ENCODE measurements at regions not wholly inside any gene's neighbourhood (a gene's known extent, or its start where the extent isn't known, plus 50 kb on each side); places are given as distances from the start of the nearest gene placed in this dataset.
A peak's percentile ranks its signal among the peaks of the same experiment; 100 is the strongest.

DNA sequence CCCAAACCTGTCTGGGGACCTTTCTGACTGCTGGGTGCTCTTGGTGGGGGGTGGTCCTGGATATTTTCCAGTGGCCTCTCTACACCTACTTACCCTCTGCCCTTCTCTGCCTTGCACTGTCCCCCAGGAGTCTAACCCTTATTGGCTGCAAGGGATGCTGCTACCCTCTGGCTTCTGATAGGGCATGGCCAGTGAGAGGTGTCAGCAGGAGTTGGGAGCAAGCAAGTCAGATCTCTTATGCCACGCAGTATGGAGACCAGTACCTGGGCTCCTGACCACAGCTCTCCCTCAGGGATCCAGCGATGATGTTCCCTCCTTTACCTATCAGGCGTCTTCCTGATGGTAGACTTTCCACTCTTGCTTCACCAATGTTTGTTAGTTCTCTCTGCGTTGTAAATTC lies 373.7 kb downstream of the SOCS6 start:
- Histone ChIP-seq H3K27me3 (ENCODE audit: insufficient read depth, low read length, poor library complexity) (no peaks in the 10 kb centered on the region), H3K4me1 (ENCODE audit: insufficient read depth, low read length) (peaks cover 20% of the 10 kb centered on the region), H3K36me3 (ENCODE audit: insufficient read depth, low read length) (no peaks in the 10 kb centered on the region), H4K20me1 (ENCODE audit: insufficient read depth, low read length) (no peaks in the 10 kb centered on the region), H3K79me2 (ENCODE audit: insufficient read depth, low read length) (no peaks in the 10 kb centered on the region), H3K27ac (ENCODE audit: low read length) (peak overlapping the region; percentile 57), H3K4me2 (ENCODE audit: insufficient read depth, low read length) (no peak overlapping the region), H2AFZ (ENCODE audit: low read depth, low read length) (no peak overlapping the region), H3K4me3 (ENCODE audit: low read depth in 1 of 2, low read length in 2 of 2) (no peak overlapping the region), H3K9ac (ENCODE audit: low read depth, low read length) (no peak overlapping the region), H3K9me3 (ENCODE audit: insufficient read depth, low read length, severe bottlenecking) (no peaks in the 10 kb centered on the region)
- TF ChIP-seq EZH2 (IDR thresholded peaks at IDR 0.05; ENCODE audit: borderline replicate concordance, low read depth, low read length, severe bottlenecking), result no peak
- TF ChIP-seq, protein P1, sequence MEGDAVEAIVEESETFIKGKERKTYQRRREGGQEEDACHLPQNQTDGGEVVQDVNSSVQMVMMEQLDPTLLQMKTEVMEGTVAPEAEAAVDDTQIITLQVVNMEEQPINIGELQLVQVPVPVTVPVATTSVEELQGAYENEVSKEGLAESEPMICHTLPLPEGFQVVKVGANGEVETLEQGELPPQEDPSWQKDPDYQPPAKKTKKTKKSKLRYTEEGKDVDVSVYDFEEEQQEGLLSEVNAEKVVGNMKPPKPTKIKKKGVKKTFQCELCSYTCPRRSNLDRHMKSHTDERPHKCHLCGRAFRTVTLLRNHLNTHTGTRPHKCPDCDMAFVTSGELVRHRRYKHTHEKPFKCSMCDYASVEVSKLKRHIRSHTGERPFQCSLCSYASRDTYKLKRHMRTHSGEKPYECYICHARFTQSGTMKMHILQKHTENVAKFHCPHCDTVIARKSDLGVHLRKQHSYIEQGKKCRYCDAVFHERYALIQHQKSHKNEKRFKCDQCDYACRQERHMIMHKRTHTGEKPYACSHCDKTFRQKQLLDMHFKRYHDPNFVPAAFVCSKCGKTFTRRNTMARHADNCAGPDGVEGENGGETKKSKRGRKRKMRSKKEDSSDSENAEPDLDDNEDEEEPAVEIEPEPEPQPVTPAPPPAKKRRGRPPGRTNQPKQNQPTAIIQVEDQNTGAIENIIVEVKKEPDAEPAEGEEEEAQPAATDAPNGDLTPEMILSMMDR (IDR thresholded peaks at IDR 0.05; ENCODE audit: borderline replicate concordance, extremely low read depth, low read length, poor library complexity, severe bottlenecking), result no peak
- no peak for DNase-seq
- ATAC-seq (ENCODE audit: insufficient read depth, low read depth), result 0 out of 3 replicates have a peak, but pooled peaks have one; percentile 8

- no peaks in the 10 kb centered on the region for H3K36me3 ChIP-seq (ENCODE audit: insufficient read depth, low read length)
- H3K27me3 ChIP-seq (ENCODE audit: insufficient read depth, low read length, poor library complexity), result no peaks in the 10 kb centered on the region
- no peak overlapping the region for H3K4me3 ChIP-seq (ENCODE audit: low read depth in 1 of 2, low read length in 2 of 2)
- DNase-seq, result peak; percentile 59
- H3K4me2 ChIP-seq (ENCODE audit: insufficient read depth, low read length), result no peak overlapping the region
- no peak overlapping the region for H2AFZ ChIP-seq (ENCODE audit: low read depth, low read length)
- H3K4me1 ChIP-seq (ENCODE audit: insufficient read depth, low read length), result peaks cover 20% of the 10 kb centered on the region
- no peak for TF ChIP-seq EZH2 (IDR thresholded peaks at IDR 0.05; ENCODE audit: borderline replicate concordance, low read depth, low read length, severe bottlenecking)
- ATAC-seq (ENCODE audit: insufficient read depth, low read depth), result peak; percentile 92
- no peaks in the 10 kb centered on the region for H4K20me1 ChIP-seq (ENCODE audit: insufficient read depth, low read length)
- H3K27ac ChIP-seq (ENCODE audit: low read length), result no peak overlapping the region
- no peak overlapping the region for H3K9ac ChIP-seq (ENCODE audit: low read depth, low read length)
- no peaks in the 10 kb centered on the region for H3K9me3 ChIP-seq (ENCODE audit: insufficient read depth, low read length, severe bottlenecking)
- H3K79me2 ChIP-seq (ENCODE audit: insufficient read depth, low read length), result no peaks in the 10 kb centered on the region
Observed at GRCh38 chr18:70659036-70659925, 370.4 kb downstream of the SOCS6 start.

DNA sequence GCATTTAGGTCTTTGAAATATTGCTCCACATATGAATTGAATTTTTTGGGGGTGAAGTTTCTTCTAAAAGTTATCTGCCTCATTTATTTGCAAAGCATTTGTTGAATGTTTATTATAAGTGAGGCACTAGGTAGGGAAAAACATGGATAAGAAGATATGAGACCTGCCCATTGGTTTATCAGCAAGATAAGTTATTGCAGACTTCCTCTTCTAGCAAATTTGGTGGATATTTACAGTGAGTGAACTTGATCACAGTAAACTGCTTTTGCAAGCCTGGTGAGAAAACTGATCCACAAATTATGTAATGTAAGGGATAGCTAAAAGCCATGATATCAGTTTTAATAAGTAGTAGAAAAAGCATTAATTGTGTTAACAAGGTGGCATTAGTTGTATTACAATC lies 364.8 kb downstream of the SOCS6 start:
- Histone ChIP-seq H4K20me1 (ENCODE audit: insufficient read depth, low read length) (no peaks in the 10 kb centered on the region), H3K9ac (ENCODE audit: low read depth, low read length) (no peak overlapping the region), H3K79me2 (ENCODE audit: insufficient read depth, low read length) (no peaks in the 10 kb centered on the region), H3K9me3 (ENCODE audit: insufficient read depth, low read length, severe bottlenecking) (no peaks in the 10 kb centered on the region), H3K27me3 (ENCODE audit: insufficient read depth, low read length, poor library complexity) (no peaks in the 10 kb centered on the region), H3K4me2 (ENCODE audit: insufficient read depth, low read length) (no peak overlapping the region), H3K4me3 (ENCODE audit: low read depth in 1 of 2, low read length in 2 of 2) (no peak overlapping the region), H3K27ac (ENCODE audit: low read length) (no peak overlapping the region), H3K4me1 (ENCODE audit: insufficient read depth, low read length) (peaks cover 1% of the 10 kb centered on the region; the same call in 1 of the 2 replicates), H3K36me3 (ENCODE audit: insufficient read depth, low read length) (no peaks in the 10 kb centered on the region), H2AFZ (ENCODE audit: low read depth, low read length) (no peak overlapping the region)
- no peak for ATAC-seq (ENCODE audit: insufficient read depth, low read depth)
- DNase-seq, result no peak
- no peak for TF ChIP-seq EZH2 (IDR thresholded peaks at IDR 0.05; ENCODE audit: borderline replicate concordance, low read depth, low read length, severe bottlenecking)
- TF ChIP-seq, protein P1 (IDR thresholded peaks at IDR 0.05; ENCODE audit: borderline replicate concordance, extremely low read depth, low read length, poor library complexity, severe bottlenecking), result no peak

DNA sequence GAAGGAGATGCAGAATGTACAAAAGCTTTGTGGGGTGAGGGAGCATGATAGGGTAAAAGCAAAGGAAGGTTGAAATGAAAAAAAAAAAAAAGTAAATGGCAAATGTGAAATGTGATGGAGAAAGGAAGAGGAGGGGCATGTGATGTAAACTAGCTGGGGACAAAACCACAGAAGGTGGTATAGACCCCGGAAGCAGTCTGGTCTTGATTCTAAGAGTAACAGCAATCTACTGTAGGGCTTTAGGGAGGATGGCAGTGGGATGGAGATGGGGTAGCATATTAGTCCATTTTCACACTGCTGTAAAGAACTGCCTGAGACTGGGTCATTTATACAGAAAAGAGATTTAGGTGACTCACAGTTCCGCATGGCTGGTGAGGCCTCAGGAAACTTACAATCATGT lies 362.0 kb downstream of the SOCS6 start:
- TF ChIP-seq, protein P1 (IDR thresholded peaks at IDR 0.05; ENCODE audit: borderline replicate concordance, extremely low read depth, low read length, poor library complexity, severe bottlenecking), result no peak
- no peak for TF ChIP-seq EZH2 (IDR thresholded peaks at IDR 0.05; ENCODE audit: borderline replicate concordance, low read depth, low read length, severe bottlenecking)
- DNase-seq (no peak), ATAC-seq (ENCODE audit: insufficient read depth, low read depth) (0 out of 3 replicates have a peak, but pooled peaks have one; percentile 39)
- no peaks in the 10 kb centered on the region for H3K4me1 ChIP-seq (ENCODE audit: insufficient read depth, low read length)
- no peaks in the 10 kb centered on the region for H4K20me1 ChIP-seq (ENCODE audit: insufficient read depth, low read length)
- H3K27me3 ChIP-seq (ENCODE audit: insufficient read depth, low read length, poor library complexity), result no peaks in the 10 kb centered on the region
- no peak overlapping the region for H3K27ac ChIP-seq (ENCODE audit: low read length)
- H3K9me3 ChIP-seq (ENCODE audit: insufficient read depth, low read length, severe bottlenecking), result no peaks in the 10 kb centered on the region
- no peak overlapping the region for H3K4me2 ChIP-seq (ENCODE audit: insufficient read depth, low read length)
- no peak overlapping the region for H3K4me3 ChIP-seq (ENCODE audit: low read depth in 1 of 2, low read length in 2 of 2)
- H3K79me2 ChIP-seq (ENCODE audit: insufficient read depth, low read length), result no peaks in the 10 kb centered on the region
- H3K9ac ChIP-seq (ENCODE audit: low read depth, low read length), result no peak overlapping the region
- no peaks in the 10 kb centered on the region for H3K36me3 ChIP-seq (ENCODE audit: insufficient read depth, low read length)
- no peak overlapping the region for H2AFZ ChIP-seq (ENCODE audit: low read depth, low read length)
